GM12891 (cell line): ENCODE measurements at regions not wholly inside any gene's neighbourhood (a gene's known extent, or its start where the extent isn't known, plus 50 kb on each side); places are given as distances from the start of the nearest gene placed in this dataset.

Experiments
- DNase-seq: peaks from one replicate; pipeline ENCODE4 v3.0.0; 2011; ENCODE audit warnings: low spot score; ENCODE audit not compliant: insufficient read length
- FAIRE-seq: peaks from 2 replicates; lab custom pipeline; 2011; peaks lifted over from hg19 to GRCh38; lab: Jason Lieb, UNC
- PAX5 ChIP-seq: IDR thresholded peaks from 2 replicates; pipeline ENCODE4 v1.6.1; 2011; ENCODE audit warnings: low read length, moderate library complexity, mild to moderate bottlenecking; ENCODE audit not compliant: insufficient read depth, severe bottlenecking
- POLR2A ChIP-seq: IDR thresholded peaks from 2 replicates; pipeline ENCODE4 v1.6.1; 2011; ENCODE audit warnings: low read depth, low read length, control low read depth
- POLR2AphosphoS5 ChIP-seq: IDR thresholded peaks from 2 replicates; pipeline ENCODE4 v1.6.1; 2011; ENCODE audit warnings: low read depth, low read length, control low read depth
- POU2F2 ChIP-seq: IDR thresholded peaks from 2 replicates; pipeline ENCODE4 v1.6.1; 2011; ENCODE audit warnings: low read depth, mild to moderate bottlenecking, control low read depth, low read length, moderate library complexity
- SPI1 ChIP-seq: IDR thresholded peaks from 2 replicates; pipeline ENCODE4 v1.6.1; 2011; ENCODE audit warnings: low read depth, low read length, control low read depth
- TAF1 ChIP-seq: IDR thresholded peaks from 2 replicates; pipeline ENCODE4 v1.6.1; 2011; ENCODE audit warnings: low read depth, low read length, control low read depth

DNA sequence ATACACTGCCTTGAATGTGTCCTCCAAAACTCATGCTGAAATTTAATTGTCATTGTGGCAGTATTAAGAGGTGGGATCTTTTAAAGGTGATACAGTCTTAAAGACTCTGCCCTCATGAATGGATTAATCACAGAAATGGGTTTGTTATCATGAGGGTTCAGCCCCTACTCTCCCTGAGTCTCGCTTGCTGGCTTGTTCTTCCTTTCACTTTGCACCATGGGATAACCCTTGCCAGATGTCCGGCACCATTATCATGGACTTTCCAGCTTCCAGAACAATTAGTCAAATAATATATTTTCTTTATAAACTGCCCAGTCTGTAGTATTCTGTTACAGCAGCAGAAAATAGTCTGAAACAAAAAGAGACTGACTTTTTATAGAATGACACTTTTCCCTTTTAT, 67.9 kb upstream of the TENT5A start:
- no peak for TF ChIP-seq SPI1
- no peak for TF ChIP-seq POLR2A
- TF ChIP-seq TAF1: no peak
- no peak for TF ChIP-seq PAX5
- TF ChIP-seq POLR2AphosphoS5: no peak
- no peak for TF ChIP-seq POU2F2
- DNase-seq (no peak), FAIRE-seq (no peak)

- no peak for TF ChIP-seq POLR2A
- no peak for TF ChIP-seq SPI1
- FAIRE-seq (no peak), DNase-seq (no peak)
Measured at GRCh38 chr6:81819767-81820166, 67.3 kb upstream of the TENT5A start.

DNA sequence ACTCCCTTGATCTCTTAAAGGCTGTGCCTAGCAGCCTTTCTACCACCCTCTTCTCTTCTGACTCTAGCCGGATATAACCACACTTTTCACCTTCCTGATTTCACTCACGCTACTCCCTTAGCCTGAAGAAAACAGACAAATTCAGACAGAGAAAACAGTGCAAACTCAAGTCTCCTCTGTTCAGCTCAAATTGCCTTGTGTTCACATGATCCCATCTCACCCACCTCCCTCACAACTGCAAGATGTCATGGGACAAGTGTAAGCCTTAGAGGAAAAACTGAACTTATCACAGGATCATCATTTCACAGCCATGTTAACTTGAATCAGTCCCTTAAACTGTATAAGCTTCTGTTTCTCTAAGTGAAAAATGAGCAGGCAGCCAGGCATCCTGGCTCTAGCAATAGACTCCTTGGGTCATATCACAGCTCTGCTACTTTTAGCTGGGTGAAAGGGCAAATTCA, 66.5 kb upstream of the TENT5A start:
- DNase-seq (no peak), FAIRE-seq (no peak)
- TF ChIP-seq PAX5 (no peak), POLR2A (no peak), POU2F2 (no peak), TAF1 (no peak), POLR2AphosphoS5 (no peak), SPI1 (no peak)

GRCh38 chr6:81816380-81816779, 63.9 kb upstream of the TENT5A start:
- DNase-seq (no peak), FAIRE-seq (peak; percentile 33)

DNA sequence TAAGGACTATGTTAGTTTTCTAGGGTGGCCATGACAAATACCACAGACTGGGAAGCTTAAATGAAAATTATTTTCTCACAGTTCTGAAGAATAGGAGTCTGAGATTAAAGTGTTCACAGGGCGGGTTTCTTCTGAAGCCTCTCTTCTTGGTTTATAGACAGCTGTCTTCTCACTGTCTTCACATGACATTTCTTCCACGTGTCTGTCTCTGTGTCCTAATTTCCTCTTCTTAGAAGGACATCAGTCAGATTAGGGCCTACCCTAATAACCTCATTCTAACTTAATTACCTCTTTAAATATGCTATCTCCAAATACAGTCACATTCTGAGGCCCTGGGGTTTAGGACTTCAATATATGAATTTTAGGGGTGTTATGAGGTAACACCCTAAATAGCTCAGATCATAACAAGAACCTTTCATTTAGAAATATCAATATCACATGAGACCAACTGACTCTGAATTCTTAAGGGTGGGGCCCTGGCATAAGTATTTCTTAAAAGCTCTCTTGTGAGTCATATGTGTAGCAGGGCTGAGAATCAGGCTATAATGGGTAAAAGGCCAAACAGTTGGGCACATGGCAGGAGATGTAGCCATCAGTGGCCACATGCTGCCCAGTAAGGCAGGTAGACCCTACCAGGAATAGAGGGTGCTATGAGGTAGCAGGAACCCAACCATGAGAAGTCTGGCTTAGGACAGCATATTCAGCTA, 62.0 kb upstream of the TENT5A start:
- no peak for DNase-seq
- no peak for FAIRE-seq
- TF ChIP-seq POLR2A (no peak), PAX5 (no peak), SPI1 (no peak), POLR2AphosphoS5 (no peak), TAF1 (no peak), POU2F2 (no peak)

More at GRCh38 chr6:81816380-81816779, 63.9 kb upstream of the TENT5A start:
- TF ChIP-seq PAX5 (no peak), POU2F2 (no peak), TAF1 (no peak), SPI1 (no peak), POLR2AphosphoS5 (no peak), POLR2A (no peak)

- FAIRE-seq: no peak
- TF ChIP-seq POLR2A: no peak
- TF ChIP-seq PAX5: no peak
- TF ChIP-seq TAF1: no peak
- no peak for DNase-seq
Measured at GRCh38 chr6:81813305-81813704, 60.8 kb upstream of the TENT5A start.

- no peak for DNase-seq
- TF ChIP-seq TAF1 (no peak), SPI1 (no peak), PAX5 (no peak), POLR2AphosphoS5 (no peak), POLR2A (no peak), POU2F2 (no peak)
- FAIRE-seq: no peak
Measured at GRCh38 chr6:81812401-81812800, 59.9 kb upstream of the TENT5A start.

- no peak for FAIRE-seq
- TF ChIP-seq TAF1 (no peak), PAX5 (no peak), POU2F2 (no peak), POLR2A (no peak), POLR2AphosphoS5 (no peak), SPI1 (no peak)
- no peak for DNase-seq
Measured at GRCh38 chr6:81808851-81809570, 56.5 kb upstream of the TENT5A start.

GRCh38 chr6:81806793-81807565, 54.5 kb upstream of the TENT5A start:
- DNase-seq: no peak

GRCh38 chr6:81802356-81802755, 49.9 kb upstream of the TENT5A start:
- TF ChIP-seq TAF1 (no peak), PAX5 (no peak), POLR2AphosphoS5 (no peak), POLR2A (no peak), SPI1 (no peak), POU2F2 (no peak)
- FAIRE-seq: no peak

More at GRCh38 chr6:81806793-81807565, 54.5 kb upstream of the TENT5A start:
- TF ChIP-seq POLR2A: no peak
- TF ChIP-seq SPI1: no peak
- no peak for FAIRE-seq

More at GRCh38 chr6:81802356-81802755, 49.9 kb upstream of the TENT5A start:
- DNase-seq: no peak
